NCI-H187 (cell line): ENCODE measurements at regions not wholly inside any gene's neighbourhood (a gene's known extent, or its start where the extent isn't known, plus 50 kb on each side); places are given as distances from the start of the nearest gene placed in this dataset.

Source experiments
- DNase-seq, 2 experiments: peaks; one replicate each; lab custom pipeline; 2025; lab: John Stamatoyannopoulos, UW

- DNase-seq = no peak
Measured at GRCh38 chr5:23367874-23368273, 139.5 kb upstream of the PRDM9 start.

- DNase-seq = no peak
Measured at GRCh38 chr5:23353286-23353685, 154.1 kb upstream of the PRDM9 start.

- no peak for DNase-seq
Measured at GRCh38 chr5:23352446-23352845, 155.0 kb upstream of the PRDM9 start.

GRCh38 chr5:23343121-23343520, 164.3 kb upstream of the PRDM9 start:
- DNase-seq = no peak

- no peak for DNase-seq
Measured at GRCh38 chr5:23332650-23333251, 174.7 kb upstream of the PRDM9 start.

- DNase-seq = no peak
Measured at GRCh38 chr5:23330726-23331125, 176.7 kb upstream of the PRDM9 start.

GRCh38 chr5:23319901-23320300, 187.5 kb upstream of the PRDM9 start:
- DNase-seq = no peak

GRCh38 chr5:23318960-23319359, 188.4 kb upstream of the PRDM9 start:
- DNase-seq = no peak

GRCh38 chr5:23318166-23318565, 189.2 kb upstream of the PRDM9 start:
- no peak for DNase-seq

- DNase-seq = no peak
Measured at GRCh38 chr5:23316060-23316591, 191.3 kb upstream of the PRDM9 start.

GRCh38 chr5:23314827-23315226, 192.6 kb upstream of the PRDM9 start:
- DNase-seq = no peak

- DNase-seq = no peak
Measured at GRCh38 chr5:23305055-23305454, 202.4 kb upstream of the PRDM9 start.

GRCh38 chr5:23303836-23304235, 203.6 kb upstream of the PRDM9 start:
- DNase-seq = no peak

GRCh38 chr5:23303435-23303834, 204.0 kb upstream of the PRDM9 start:
- no peak for DNase-seq

- no peak for DNase-seq
Measured at GRCh38 chr5:23302438-23302837, 205.0 kb upstream of the PRDM9 start.

GRCh38 chr5:23289162-23289561, 218.2 kb upstream of the PRDM9 start:
- DNase-seq = no peak

- DNase-seq = no peak
Measured at GRCh38 chr5:23284656-23285055, 222.8 kb upstream of the PRDM9 start.

- no peak for DNase-seq
Measured at GRCh38 chr5:23274171-23274570, 233.2 kb upstream of the PRDM9 start.

- DNase-seq = no peak
Measured at GRCh38 chr5:23269981-23270380, 237.4 kb upstream of the PRDM9 start.

GRCh38 chr5:23268136-23268535, 239.3 kb upstream of the PRDM9 start:
- no peak for DNase-seq

GRCh38 chr5:23260621-23261020, 246.8 kb upstream of the PRDM9 start:
- no peak for DNase-seq

- no peak for DNase-seq
Measured at GRCh38 chr5:23257656-23258055, 249.8 kb upstream of the PRDM9 start.

- DNase-seq = no peak
Measured at GRCh38 chr5:23253621-23254198, 253.7 kb upstream of the PRDM9 start.

- no peak for DNase-seq
Measured at GRCh38 chr5:23242891-23243290, 264.5 kb upstream of the PRDM9 start.
